Upper lobe of left lung (tissue), 6 donors: ENCODE measurements at regions not wholly inside any gene's neighbourhood (a gene's known extent, or its start where the extent isn't known, plus 50 kb on each side); places are given as distances from the start of the nearest gene placed in this dataset.

Source experiments
- ATAC-seq, 2 donors: fragments of 200-7000 bp; cut with Tn5 transposase; one replicate each; pipeline ENCODE4 v1.9.1; 2022; ENCODE audit warnings: mild to moderate bottlenecking in 2 of 2, moderate library complexity in 2 of 2; ENCODE audit not compliant: low FRiP score in 2 of 2
- DNase-seq, 2 donors: peaks; one replicate each; pipeline ENCODE4 v3.0.0-alpha.2; 2019 to 2020
- H3K27ac ChIP-seq, 4 donors: fragments of 200-600 bp; sonication (generic); one replicate each; pipeline ENCODE4 v1.5.1; 2016 to 2019
- H3K27me3 ChIP-seq, 4 donors: fragments of 200-600 bp; sonication (generic); one replicate each; pipeline ENCODE4 v1.5.1; 2017 to 2019
- H3K36me3 ChIP-seq, 4 donors: fragments of 200-600 bp; sonication (generic); one replicate each; pipeline ENCODE4 v1.5.1; 2016 to 2019
- H3K4me1 ChIP-seq, 4 donors: fragments of 200-600 bp; sonication (generic); one replicate each; pipeline ENCODE4 v1.5.1; 2018 to 2019
- H3K4me3 ChIP-seq, 4 donors: fragments of 200-600 bp; sonication (generic); one replicate each; pipeline ENCODE4 v1.5.1; 2017 to 2019; ENCODE audit warnings: mild to moderate bottlenecking in 2 of 4, moderate library complexity in 1 of 4
- H3K9me3 ChIP-seq, 4 donors: fragments of 200-600 bp; sonication (generic); one replicate each; pipeline ENCODE4 v1.5.1; 2018 to 2019
- EP300 ChIP-seq, 4 donors: sonication (generic); formaldehyde crosslinking; IDR thresholded peaks; one replicate each; pipeline ENCODE4 v1.5.1; 2017; ENCODE audit warnings: antibody characterized with exemption in 4 of 4, control low read depth in 2 of 4
- POLR2A ChIP-seq, 4 donors: fragments of 450-650 bp; IDR thresholded peaks; one replicate each; pipeline ENCODE4 v1.5.1; 2016 to 2017; ENCODE audit warnings: antibody characterized with exemption in 4 of 4, mild to moderate bottlenecking in 2 of 4
- POLR2AphosphoS5 ChIP-seq, 2 donors: sonication (generic); formaldehyde crosslinking; IDR thresholded peaks; one replicate each; pipeline ENCODE4 v1.5.1; 2017; ENCODE audit warnings: antibody characterized with exemption in 2 of 2
- WGBS, 2 donors: methylation state at CpG; one replicate each; pipeline ENCODE4 v1.1.5; 2017 to 2018; 5-methylcytosine and 5-hydroxymethylcytosine counted together
- TF ChIP-seq, protein P1 (sequence below), 6 experiments: fragments of 450-650 bp in 4 of 6; fragments of 200-600 bp in 2 of 6; sonication (generic) in 2 of 6; IDR thresholded peaks; one replicate each; pipeline ENCODE4 v1.5.1; 2016 to 2019; ENCODE audit warnings: antibody characterized with exemption in 6 of 6
- donor health status: DM: no; HTN: no; CAD: no; lungs with moderate emphysema.
- donor health status: DM: no; HTN: yes; CAD: no; lungs with severe emphysema.

GRCh38 chr2:103459283-103459682 lies 697.5 kb downstream of the TMEM182 start:
- ATAC-seq (no peak), DNase-seq (no peak)
- no peaks in the 10 kb centered on the region for H3K36me3 ChIP-seq
- H3K4me3 ChIP-seq = no peak overlapping the region
- TF ChIP-seq POLR2AphosphoS5 (IDR thresholded peaks at IDR 0.05) (no peak), POLR2A (IDR thresholded peaks at IDR 0.05) (no peak), EP300 (IDR thresholded peaks at IDR 0.05) (no peak)
- TF ChIP-seq, protein P1, sequence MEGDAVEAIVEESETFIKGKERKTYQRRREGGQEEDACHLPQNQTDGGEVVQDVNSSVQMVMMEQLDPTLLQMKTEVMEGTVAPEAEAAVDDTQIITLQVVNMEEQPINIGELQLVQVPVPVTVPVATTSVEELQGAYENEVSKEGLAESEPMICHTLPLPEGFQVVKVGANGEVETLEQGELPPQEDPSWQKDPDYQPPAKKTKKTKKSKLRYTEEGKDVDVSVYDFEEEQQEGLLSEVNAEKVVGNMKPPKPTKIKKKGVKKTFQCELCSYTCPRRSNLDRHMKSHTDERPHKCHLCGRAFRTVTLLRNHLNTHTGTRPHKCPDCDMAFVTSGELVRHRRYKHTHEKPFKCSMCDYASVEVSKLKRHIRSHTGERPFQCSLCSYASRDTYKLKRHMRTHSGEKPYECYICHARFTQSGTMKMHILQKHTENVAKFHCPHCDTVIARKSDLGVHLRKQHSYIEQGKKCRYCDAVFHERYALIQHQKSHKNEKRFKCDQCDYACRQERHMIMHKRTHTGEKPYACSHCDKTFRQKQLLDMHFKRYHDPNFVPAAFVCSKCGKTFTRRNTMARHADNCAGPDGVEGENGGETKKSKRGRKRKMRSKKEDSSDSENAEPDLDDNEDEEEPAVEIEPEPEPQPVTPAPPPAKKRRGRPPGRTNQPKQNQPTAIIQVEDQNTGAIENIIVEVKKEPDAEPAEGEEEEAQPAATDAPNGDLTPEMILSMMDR (IDR thresholded peaks at IDR 0.05) = no peak
- no peaks in the 10 kb centered on the region for H3K4me1 ChIP-seq
- no peak overlapping the region for H3K27ac ChIP-seq
- no peaks in the 10 kb centered on the region for H3K27me3 ChIP-seq
- WGBS, 2 donors = 24 to 38% methylated on average over 2 of the region's 2 CpGs
- no peaks in the 10 kb centered on the region for H3K9me3 ChIP-seq

DNA sequence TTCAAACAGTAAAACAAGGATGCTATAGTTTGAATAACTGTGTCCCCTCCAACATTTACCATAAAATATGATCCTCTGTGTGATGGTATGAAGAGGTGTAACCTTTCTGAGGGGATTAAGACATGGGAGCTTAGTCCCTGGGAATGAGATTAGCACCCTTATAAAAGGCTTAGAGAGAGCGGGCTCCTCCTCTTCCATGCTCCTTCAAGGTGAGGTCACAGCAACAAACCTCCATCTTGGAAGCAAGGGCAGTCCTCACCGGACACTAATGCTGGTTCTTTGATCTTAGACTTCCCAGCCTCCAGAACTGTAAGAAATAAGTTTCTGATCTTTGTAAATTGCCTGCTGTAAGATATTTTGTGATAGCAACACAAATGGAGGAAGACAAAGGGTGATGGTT lies 700.3 kb downstream of the TMEM182 start:
- DNase-seq (no peak), ATAC-seq (no peak)
- TF ChIP-seq POLR2AphosphoS5 (IDR thresholded peaks at IDR 0.05) = no peak
- TF ChIP-seq, protein P1 (IDR thresholded peaks at IDR 0.05) = no peak
- TF ChIP-seq POLR2A (IDR thresholded peaks at IDR 0.05) = no peak
- no peak for TF ChIP-seq EP300 (IDR thresholded peaks at IDR 0.05)
- 87 to 92% methylated on average over 2 of the region's 2 CpGs for WGBS, 2 donors
- Histone ChIP-seq H3K4me3 (no peak overlapping the region), H3K4me1 (no peaks in the 10 kb centered on the region), H3K9me3 (no peaks in the 10 kb centered on the region), H3K27me3 (no peaks in the 10 kb centered on the region), H3K27ac (no peak overlapping the region), H3K36me3 (no peaks in the 10 kb centered on the region)

- H3K27me3 ChIP-seq = no peaks in the 10 kb centered on the region
- ATAC-seq (no peak), DNase-seq (no peak)
- TF ChIP-seq, protein P1 (IDR thresholded peaks at IDR 0.05) = no peak
- no peak for TF ChIP-seq EP300 (IDR thresholded peaks at IDR 0.05)
- TF ChIP-seq POLR2A (IDR thresholded peaks at IDR 0.05) = no peak
- TF ChIP-seq POLR2AphosphoS5 (IDR thresholded peaks at IDR 0.05) = no peak
- no peaks in the 10 kb centered on the region for H3K9me3 ChIP-seq
- H3K36me3 ChIP-seq = no peaks in the 10 kb centered on the region
- H3K4me1 ChIP-seq = no peaks in the 10 kb centered on the region
- H3K27ac ChIP-seq = no peak overlapping the region
- no peak overlapping the region for H3K4me3 ChIP-seq
- WGBS, 2 donors = 94% methylated on average over 2 of the region's 2 CpGs
Observed at GRCh38 chr2:103462712-103463111, 700.9 kb downstream of the TMEM182 start.

GRCh38 chr2:103464831-103465230 lies 703.0 kb downstream of the TMEM182 start:
- Histone ChIP-seq H3K27ac (no peak overlapping the region), H3K27me3 (no peaks in the 10 kb centered on the region), H3K9me3 (no peaks in the 10 kb centered on the region), H3K36me3 (no peaks in the 10 kb centered on the region), H3K4me1 (no peaks in the 10 kb centered on the region), H3K4me3 (no peak overlapping the region)
- TF ChIP-seq, protein P1 (IDR thresholded peaks at IDR 0.05) = no peak
- TF ChIP-seq EP300 (IDR thresholded peaks at IDR 0.05) (no peak), POLR2AphosphoS5 (IDR thresholded peaks at IDR 0.05) (no peak), POLR2A (IDR thresholded peaks at IDR 0.05) (no peak)
- DNase-seq (no peak), ATAC-seq (no peak)
- WGBS, 2 donors = 76 to 80% methylated on average over 7 of the region's 7 CpGs

DNA sequence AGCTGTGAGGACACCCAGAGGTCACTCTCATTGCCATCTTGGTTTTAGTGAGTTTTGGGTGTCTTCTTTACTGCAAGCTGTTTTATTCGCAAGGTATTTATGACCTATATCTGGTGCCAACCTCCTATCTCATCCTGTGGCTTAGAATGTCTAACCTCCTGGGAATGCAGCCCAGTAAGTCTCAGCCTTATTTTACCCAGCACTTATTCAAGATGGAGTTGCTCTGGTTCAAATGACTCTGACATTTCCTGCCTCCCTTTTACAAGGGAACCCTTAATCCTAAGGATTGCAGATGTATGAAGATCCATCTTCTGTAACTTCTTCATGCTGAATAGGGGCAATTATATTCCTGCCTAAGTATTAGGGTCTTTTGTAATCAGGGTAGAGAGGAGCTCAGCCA lies 708.0 kb downstream of the TMEM182 start:
- no peaks in the 10 kb centered on the region for H3K9me3 ChIP-seq
- TF ChIP-seq EP300 (IDR thresholded peaks at IDR 0.05) = no peak
- H3K27me3 ChIP-seq = no peaks in the 10 kb centered on the region
- H3K36me3 ChIP-seq = no peaks in the 10 kb centered on the region
- H3K27ac ChIP-seq = no peak overlapping the region
- H3K4me1 ChIP-seq = no peaks in the 10 kb centered on the region
- DNase-seq (no peak), ATAC-seq (no peak)
- no peak overlapping the region for H3K4me3 ChIP-seq
- WGBS, 2 donors = 95 to 96% methylated on average over 1 of the region's 1 CpG
